ENCODE measurements at regions not wholly inside any gene's neighbourhood (a gene's known extent, or its start where the extent isn't known, plus 50 kb on each side); places are given as distances from the start of the nearest gene placed in this dataset.

- H3K79me2 ChIP-seq (ENCODE audit: insufficient read depth): no peaks in the 10 kb centered on the region
Observed at GRCh38 chr1:213733705-213734104, 254.1 kb upstream of the PROX1 start.

DNA sequence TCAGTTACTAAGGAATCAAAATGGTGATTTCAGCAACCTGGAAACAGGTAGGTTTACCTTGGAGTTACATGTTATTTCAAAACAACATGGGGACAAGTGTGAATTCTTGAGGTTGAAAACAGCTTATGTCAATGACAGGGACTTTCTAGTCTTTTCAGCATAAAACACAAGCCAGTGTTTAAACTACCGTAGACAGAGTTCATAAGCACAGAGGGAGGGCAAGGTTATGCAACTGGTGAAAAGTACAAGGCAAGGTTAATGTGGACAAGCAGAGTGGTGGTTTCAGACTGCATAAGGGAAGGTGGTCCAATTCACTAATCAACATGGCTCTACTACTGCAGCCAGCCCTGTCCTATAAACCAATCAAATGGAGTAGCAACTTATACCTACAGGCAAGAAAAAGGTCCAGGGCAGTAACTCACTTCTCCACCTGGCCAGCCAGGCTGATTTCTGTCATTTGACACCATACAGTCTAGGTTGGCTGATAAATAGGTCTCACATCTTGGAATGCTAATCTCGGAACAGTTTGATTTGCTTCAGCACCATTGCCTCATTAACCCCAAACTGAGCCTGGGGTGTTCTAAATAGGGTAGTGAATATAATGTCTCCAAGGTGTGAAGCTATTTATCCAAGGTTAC, 250.3 kb upstream of the PROX1 start:
- H3K9me3 ChIP-seq: no peaks in the 10 kb centered on the region
- no peaks in the 10 kb centered on the region for H3F3A ChIP-seq (replicated peaks; ENCODE audit: insufficient read depth)
- no peaks in the 10 kb centered on the region for H3K79me2 ChIP-seq (ENCODE audit: insufficient read depth)
- no peaks in the 10 kb centered on the region for H3K4me1 ChIP-seq (ENCODE audit: control insufficient read depth in 1 of 2, insufficient read depth in 2 of 2, low read depth in 1 of 2, low read length in 1 of 2)
- H3K9ac ChIP-seq: no peak overlapping the region
- H2AFZ ChIP-seq (ENCODE audit: low read depth): no peak overlapping the region
- no peak overlapping the region for H3K27ac ChIP-seq (ENCODE audit: low read depth in 2 of 2, low read length in 1 of 2)
- no peak overlapping the region for H3K4me3 ChIP-seq (ENCODE audit: low read depth in 2 of 2, low read length in 1 of 2)
- DNase-seq: no peak
- no peaks in the 10 kb centered on the region for H3K9me2 ChIP-seq
- 30% methylated on average over 2 of the region's 2 CpGs for WGBS (ENCODE audit: low lambda C conversion rate)
- no peaks in the 10 kb centered on the region for H3K36me3 ChIP-seq (replicated peaks in 1 of 2; ENCODE audit: control insufficient read depth in 1 of 2, insufficient read depth in 2 of 2, low read length in 1 of 2)
- H4K20me1 ChIP-seq (ENCODE audit: insufficient read depth): no peaks in the 10 kb centered on the region
- no peaks in the 10 kb centered on the region for H3K27me3 ChIP-seq (ENCODE audit: insufficient read depth)
- no peak overlapping the region for H3K4me2 ChIP-seq
- POLR2A ChIA-PET: no interaction called here
- CTCF ChIA-PET: interaction anchor here (1.3 kb wide), 1 partner anchor 14 kb away, joined by 3 read pairs; no protein-coding TSS in a partner anchor
- no peak for TF ChIP-seq FOXM1 (IDR thresholded peaks at IDR 0.05; ENCODE audit: low read depth)
- no peak for TF ChIP-seq EP300 (IDR thresholded peaks at IDR 0.05; ENCODE audit: borderline replicate concordance in 1 of 2, low read depth in 1 of 2, low read length in 1 of 2)
- no peak for TF ChIP-seq CTCF (IDR thresholded peaks at IDR 0.05)
- TF ChIP-seq FOXJ3 (CRISPR knock-in tag; IDR thresholded peaks at IDR 0.05): no peak
- TF ChIP-seq, protein P1, sequence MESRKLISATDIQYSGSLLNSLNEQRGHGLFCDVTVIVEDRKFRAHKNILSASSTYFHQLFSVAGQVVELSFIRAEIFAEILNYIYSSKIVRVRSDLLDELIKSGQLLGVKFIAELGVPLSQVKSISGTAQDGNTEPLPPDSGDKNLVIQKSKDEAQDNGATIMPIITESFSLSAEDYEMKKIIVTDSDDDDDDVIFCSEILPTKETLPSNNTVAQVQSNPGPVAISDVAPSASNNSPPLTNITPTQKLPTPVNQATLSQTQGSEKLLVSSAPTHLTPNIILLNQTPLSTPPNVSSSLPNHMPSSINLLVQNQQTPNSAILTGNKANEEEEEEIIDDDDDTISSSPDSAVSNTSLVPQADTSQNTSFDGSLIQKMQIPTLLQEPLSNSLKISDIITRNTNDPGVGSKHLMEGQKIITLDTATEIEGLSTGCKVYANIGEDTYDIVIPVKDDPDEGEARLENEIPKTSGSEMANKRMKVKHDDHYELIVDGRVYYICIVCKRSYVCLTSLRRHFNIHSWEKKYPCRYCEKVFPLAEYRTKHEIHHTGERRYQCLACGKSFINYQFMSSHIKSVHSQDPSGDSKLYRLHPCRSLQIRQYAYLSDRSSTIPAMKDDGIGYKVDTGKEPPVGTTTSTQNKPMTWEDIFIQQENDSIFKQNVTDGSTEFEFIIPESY (IDR thresholded peaks at IDR 0.05; ENCODE audit: borderline replicate concordance, low read depth): no peak
- TF ChIP-seq TCF12 (IDR thresholded peaks at IDR 0.05): no peak
- TF ChIP-seq GABPA (IDR thresholded peaks at IDR 0.05; ENCODE audit: low read depth): no peak
- TF ChIP-seq YY1 (IDR thresholded peaks at IDR 0.05; ENCODE audit: low read depth): no peak
- no peak for TF ChIP-seq TAF1 (IDR thresholded peaks at IDR 0.05; ENCODE audit: borderline replicate concordance, low read depth, low read length)
- TF ChIP-seq PBX3 (IDR thresholded peaks at IDR 0.05): no peak
- no peak for TF ChIP-seq EZH2phosphoT487 (IDR thresholded peaks at IDR 0.05; ENCODE audit: borderline replicate concordance, low read depth)
- no peak for TF ChIP-seq JUND (IDR thresholded peaks at IDR 0.05)

More at GRCh38 chr1:213733705-213734104, 254.1 kb upstream of the PROX1 start:
- Histone ChIP-seq H3K36me3 (replicated peaks in 1 of 2; ENCODE audit: control insufficient read depth in 1 of 2, insufficient read depth in 2 of 2, low read length in 1 of 2) (no peaks in the 10 kb centered on the region), H3K9me3 (no peaks in the 10 kb centered on the region), H2AFZ (ENCODE audit: low read depth) (no peak overlapping the region), H3K27ac (ENCODE audit: low read depth in 2 of 2, low read length in 1 of 2) (no peak overlapping the region), H3K9me2 (no peaks in the 10 kb centered on the region), H4K20me1 (ENCODE audit: insufficient read depth) (no peaks in the 10 kb centered on the region), H3K27me3 (ENCODE audit: insufficient read depth) (no peaks in the 10 kb centered on the region), H3F3A (replicated peaks; ENCODE audit: insufficient read depth) (no peaks in the 10 kb centered on the region), H3K4me1 (ENCODE audit: control insufficient read depth in 1 of 2, insufficient read depth in 2 of 2, low read depth in 1 of 2, low read length in 1 of 2) (no peaks in the 10 kb centered on the region), H3K9ac (no peak overlapping the region), H3K4me2 (no peak overlapping the region), H3K4me3 (ENCODE audit: low read depth in 2 of 2, low read length in 1 of 2) (no peak overlapping the region)
- DNase-seq: no peak
- POLR2A ChIA-PET: no interaction called here
- WGBS (ENCODE audit: low lambda C conversion rate): 7% methylated on average over 1 of the region's 1 CpG
- CTCF ChIA-PET: no interaction called here
- no peak for TF ChIP-seq RFX5 (IDR thresholded peaks at IDR 0.05; ENCODE audit: low read length)
- TF ChIP-seq JUND (IDR thresholded peaks at IDR 0.05): no peak
- no peak for TF ChIP-seq TEAD4 (IDR thresholded peaks at IDR 0.05; ENCODE audit: borderline replicate concordance, insufficient read depth)
- TF ChIP-seq YY1 (IDR thresholded peaks at IDR 0.05; ENCODE audit: low read depth): no peak
- no peak for TF ChIP-seq MAX (IDR thresholded peaks at IDR 0.05; ENCODE audit: low read depth)
- TF ChIP-seq ELF1 (IDR thresholded peaks at IDR 0.05): no peak
- no peak for TF ChIP-seq FOSL2 (IDR thresholded peaks at IDR 0.05; ENCODE audit: borderline replicate concordance, low read depth)
- TF ChIP-seq NFIC (IDR thresholded peaks at IDR 0.05; ENCODE audit: borderline replicate concordance): no peak
- TF ChIP-seq CHD2 (IDR thresholded peaks at IDR 0.05; ENCODE audit: low read length, partially characterized antibody): no peak
- no peak for TF ChIP-seq PBX3 (IDR thresholded peaks at IDR 0.05)
- TF ChIP-seq MXI1 (IDR thresholded peaks at IDR 0.05; ENCODE audit: low read depth, low read length): no peak
- TF ChIP-seq, protein P2, sequence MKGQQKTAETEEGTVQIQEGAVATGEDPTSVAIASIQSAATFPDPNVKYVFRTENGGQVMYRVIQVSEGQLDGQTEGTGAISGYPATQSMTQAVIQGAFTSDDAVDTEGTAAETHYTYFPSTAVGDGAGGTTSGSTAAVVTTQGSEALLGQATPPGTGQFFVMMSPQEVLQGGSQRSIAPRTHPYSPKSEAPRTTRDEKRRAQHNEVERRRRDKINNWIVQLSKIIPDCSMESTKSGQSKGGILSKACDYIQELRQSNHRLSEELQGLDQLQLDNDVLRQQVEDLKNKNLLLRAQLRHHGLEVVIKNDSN (IDR thresholded peaks at IDR 0.05; ENCODE audit: borderline replicate concordance, low read depth): no peak
- TF ChIP-seq SIN3A (IDR thresholded peaks at IDR 0.05; ENCODE audit: borderline replicate concordance, low read depth, low read length): no peak
- no peak for TF ChIP-seq TAF1 (IDR thresholded peaks at IDR 0.05; ENCODE audit: borderline replicate concordance, low read depth, low read length)

Measured in SK-N-SH (cell line).